Subcutaneous abdominal adipose tissue (tissue), 5 donors: ENCODE measurements at regions not wholly inside any gene's neighbourhood (a gene's known extent, or its start where the extent isn't known, plus 50 kb on each side); places are given as distances from the start of the nearest gene placed in this dataset.

Experiments used
- H3K27ac ChIP-seq: one replicate; pipeline ENCODE4 v1.7.0; 2013; ENCODE audit warnings: low read depth, mild to moderate bottlenecking, inconsistent platforms, low read length, moderate library complexity
- H3K27me3 ChIP-seq, 5 donors: one replicate each; pipeline ENCODE4 v1.7.0; 2013; ENCODE audit warnings: low read length in 5 of 5, inconsistent platforms in 1 of 5; ENCODE audit not compliant: control insufficient read depth in 5 of 5, insufficient read depth in 4 of 5
- H3K36me3 ChIP-seq, 5 donors: one replicate each; pipeline ENCODE4 v1.7.0; 2013; ENCODE audit warnings: low read length in 5 of 5; ENCODE audit not compliant: control insufficient read depth in 5 of 5, insufficient read depth in 5 of 5
- H3K4me1 ChIP-seq, 5 donors: one replicate each; pipeline ENCODE4 v1.7.0; 2013; ENCODE audit warnings: low read length in 5 of 5, mild to moderate bottlenecking in 3 of 5, moderate library complexity in 1 of 5; ENCODE audit not compliant: control insufficient read depth in 5 of 5, insufficient read depth in 5 of 5
- H3K4me3 ChIP-seq, 5 donors: one replicate each; pipeline ENCODE4 v1.7.0; 2013; ENCODE audit warnings: low read length in 5 of 5, low read depth in 1 of 5
- H3K9ac ChIP-seq, 5 donors: one replicate each; pipeline ENCODE4 v1.7.0; 2013; ENCODE audit warnings: low read length in 5 of 5, mild to moderate bottlenecking in 4 of 5, moderate library complexity in 3 of 5
- H3K9me3 ChIP-seq, 5 donors: one replicate each; pipeline ENCODE4 v1.7.0; 2013; ENCODE audit warnings: low read length in 5 of 5; ENCODE audit not compliant: control insufficient read depth in 5 of 5
- donor health status: healthy.
- donor health status: healthy.
- donor health status: healthy.
- donor health status: healthy.
- donor health status: healthy.

DNA sequence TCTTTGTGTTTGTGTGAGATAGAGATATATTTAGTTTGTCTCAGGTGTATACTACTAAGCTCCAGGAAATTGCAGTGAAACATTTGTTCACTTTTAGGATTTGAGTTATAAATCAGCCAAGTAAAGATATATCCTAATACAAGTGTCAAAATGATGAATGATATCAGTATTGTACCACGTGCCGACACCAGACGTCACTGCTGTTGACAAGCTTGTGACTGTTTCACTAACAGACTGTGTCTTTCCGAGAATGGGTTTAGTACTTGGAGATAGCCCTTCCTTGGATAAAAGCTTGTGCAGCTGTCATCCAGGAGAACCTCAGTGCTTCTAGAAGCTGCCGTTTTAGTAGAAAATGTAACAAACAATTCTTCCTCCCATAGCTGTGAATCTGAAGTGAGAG, 343.3 kb downstream of the FBXO8 start:
- no peaks in the 10 kb centered on the region for H3K4me1 ChIP-seq
- no peaks in the 10 kb centered on the region for H3K27me3 ChIP-seq
- H3K9ac ChIP-seq, result no peak overlapping the region
- H3K27ac ChIP-seq, result no peak overlapping the region
- H3K9me3 ChIP-seq, result no peaks in the 10 kb centered on the region
- H3K36me3 ChIP-seq, result no peaks in the 10 kb centered on the region
- no peak overlapping the region for H3K4me3 ChIP-seq

DNA sequence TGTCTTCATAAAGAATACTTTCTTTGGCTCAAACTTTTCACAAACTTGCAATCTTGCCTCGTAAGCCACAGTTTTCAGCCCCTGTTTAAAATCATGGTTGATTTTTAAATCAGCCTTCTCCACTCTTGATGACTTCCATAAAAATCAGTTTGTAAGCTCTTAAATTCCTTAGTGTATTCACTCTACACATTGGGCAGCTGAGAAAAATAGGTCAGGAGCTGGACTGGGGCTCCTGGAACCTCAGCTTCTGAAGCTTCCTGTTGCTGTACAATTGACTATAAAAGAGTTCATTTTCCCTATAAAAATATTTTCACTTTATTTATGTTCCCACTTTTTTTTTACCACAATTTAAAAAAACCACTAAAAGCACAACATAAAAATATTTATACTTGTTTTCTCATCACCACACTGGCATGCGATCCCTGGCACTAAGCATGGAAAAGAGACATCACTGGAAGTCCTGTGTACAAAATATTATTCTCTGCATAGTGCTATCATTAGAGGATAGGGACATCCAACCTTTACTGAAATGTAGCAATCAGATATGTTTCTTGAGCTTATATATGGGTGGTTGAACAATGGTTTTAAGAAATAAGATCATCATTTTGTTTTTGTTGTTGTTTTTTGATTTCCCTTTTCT, 345.7 kb downstream of the FBXO8 start:
- Histone ChIP-seq H3K27ac (no peak overlapping the region), H3K36me3 (no peaks in the 10 kb centered on the region), H3K4me1 (no peaks in the 10 kb centered on the region), H3K27me3 (no peaks in the 10 kb centered on the region), H3K9ac (no peak overlapping the region), H3K4me3 (no peak overlapping the region), H3K9me3 (no peaks in the 10 kb centered on the region)

DNA sequence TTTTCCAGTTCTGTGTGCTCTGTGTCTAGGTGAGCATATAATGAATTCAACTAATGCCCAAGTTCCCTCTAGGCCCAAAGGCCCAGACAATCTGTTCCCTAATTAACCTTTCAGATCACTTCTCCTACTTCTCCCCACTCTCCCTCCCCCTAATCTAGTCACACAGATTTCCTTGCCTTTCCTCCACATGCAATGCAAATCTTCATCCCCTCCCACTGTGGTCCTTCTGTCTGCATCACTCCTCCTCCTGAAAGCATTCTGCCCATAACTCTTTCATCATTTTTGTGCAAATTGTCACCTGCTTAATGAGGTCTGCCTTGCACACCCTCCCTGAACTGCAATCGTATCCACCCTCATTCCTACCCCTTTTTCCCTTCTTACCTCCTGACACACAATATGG, 346.6 kb downstream of the FBXO8 start:
- Histone ChIP-seq H3K4me1 (no peaks in the 10 kb centered on the region), H3K9ac (no peak overlapping the region), H3K27me3 (no peaks in the 10 kb centered on the region), H3K4me3 (no peak overlapping the region), H3K36me3 (no peaks in the 10 kb centered on the region), H3K27ac (no peak overlapping the region), H3K9me3 (no peaks in the 10 kb centered on the region)

DNA sequence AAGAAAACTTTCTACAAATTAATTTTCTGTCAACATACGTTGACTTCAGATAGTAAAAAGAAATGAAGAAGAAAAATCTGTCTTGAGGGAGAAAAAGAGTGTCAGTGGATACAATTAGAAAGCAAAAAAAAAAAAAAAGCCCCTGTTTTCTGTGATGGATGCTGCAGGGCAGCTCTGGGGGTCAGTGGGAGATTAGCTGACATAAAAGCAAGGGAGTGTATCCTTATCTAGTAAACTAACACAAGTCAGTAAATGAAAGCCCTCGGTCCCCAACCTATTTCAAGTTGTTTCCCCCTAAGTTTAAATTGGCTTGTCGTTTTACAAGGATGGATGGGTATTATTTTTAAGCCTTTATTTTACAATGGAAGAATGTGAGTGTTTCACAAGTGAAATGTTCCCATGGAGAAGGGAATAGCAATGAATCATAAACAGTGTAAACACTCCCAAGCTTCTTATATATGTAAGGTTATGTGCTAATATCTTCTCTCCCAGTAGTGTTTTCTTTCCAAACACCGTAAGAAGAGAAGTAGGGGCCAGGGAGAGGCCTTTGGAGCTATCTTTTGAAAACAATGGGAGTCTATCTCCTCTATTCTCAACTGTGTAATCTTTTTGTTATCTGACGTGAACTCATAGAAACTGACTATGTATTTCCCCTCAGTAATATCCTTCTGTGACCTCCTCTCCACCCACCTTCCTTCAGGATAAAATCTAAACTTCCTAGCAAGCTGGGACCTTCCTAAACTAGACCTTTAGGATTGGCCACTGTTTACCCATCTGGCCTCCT, 347.7 kb downstream of the FBXO8 start:
- Histone ChIP-seq H3K27ac (no peak overlapping the region), H3K9ac (no peak overlapping the region), H3K4me3 (no peak overlapping the region), H3K9me3 (no peaks in the 10 kb centered on the region), H3K4me1 (no peaks in the 10 kb centered on the region), H3K36me3 (no peaks in the 10 kb centered on the region), H3K27me3 (no peaks in the 10 kb centered on the region)

DNA sequence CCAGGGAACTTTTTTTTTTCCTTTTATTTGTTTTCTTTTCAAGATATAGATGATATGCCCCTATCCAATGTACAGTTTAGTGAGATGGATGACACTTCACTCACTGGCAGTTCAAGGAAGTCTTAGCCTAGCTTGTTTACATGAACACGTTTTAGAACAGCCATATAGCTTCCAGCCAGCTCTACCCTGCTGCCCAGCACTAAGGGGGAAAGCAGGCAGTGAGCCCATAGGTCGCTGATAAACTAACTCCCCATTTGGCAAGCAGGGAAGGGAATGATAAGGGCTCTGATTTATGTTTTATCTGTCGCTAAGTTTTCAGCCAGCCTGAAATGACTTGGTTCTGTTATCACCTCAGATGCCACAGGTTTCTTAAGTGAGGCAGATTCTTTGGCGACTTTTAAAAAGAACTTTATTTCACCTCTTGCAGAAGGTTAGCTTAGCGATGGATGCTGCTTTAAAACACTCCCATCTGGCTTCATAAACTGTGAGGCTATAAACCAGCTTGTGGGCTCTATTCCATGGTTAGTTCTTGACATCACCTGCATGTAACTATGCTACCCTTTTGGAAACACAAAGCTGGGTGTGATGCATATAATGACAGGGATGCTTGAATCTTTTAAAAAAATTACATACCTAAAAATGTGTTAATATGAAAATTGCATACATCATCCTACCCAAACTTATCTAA, 348.4 kb downstream of the FBXO8 start:
- Histone ChIP-seq H3K9me3 (no peaks in the 10 kb centered on the region), H3K9ac (no peak overlapping the region), H3K4me3 (no peak overlapping the region), H3K27me3 (no peaks in the 10 kb centered on the region), H3K36me3 (no peaks in the 10 kb centered on the region), H3K27ac (no peak overlapping the region), H3K4me1 (no peaks in the 10 kb centered on the region)

DNA sequence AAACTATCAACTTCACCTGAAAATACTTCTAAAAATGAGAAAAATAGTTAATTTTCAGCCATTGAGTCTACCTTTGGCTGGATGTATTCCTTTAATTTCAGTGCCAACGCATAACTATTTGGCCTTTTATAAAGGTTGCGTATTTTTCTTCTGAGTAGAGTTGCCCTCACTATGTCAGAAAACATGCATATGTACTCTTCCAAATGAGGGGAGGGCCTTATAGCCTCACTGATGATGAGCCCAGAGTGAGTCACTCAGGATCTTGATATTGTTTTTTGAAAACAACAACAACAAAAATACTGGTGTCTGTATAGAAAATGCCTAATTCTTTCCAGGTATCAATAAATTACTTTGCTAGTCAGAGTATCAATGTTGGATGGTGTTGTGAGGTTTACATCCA, 349.3 kb downstream of the FBXO8 start:
- Histone ChIP-seq H3K9ac (no peak overlapping the region), H3K4me1 (no peaks in the 10 kb centered on the region), H3K4me3 (no peak overlapping the region), H3K27ac (no peak overlapping the region), H3K9me3 (no peaks in the 10 kb centered on the region), H3K27me3 (no peaks in the 10 kb centered on the region), H3K36me3 (no peaks in the 10 kb centered on the region)

DNA sequence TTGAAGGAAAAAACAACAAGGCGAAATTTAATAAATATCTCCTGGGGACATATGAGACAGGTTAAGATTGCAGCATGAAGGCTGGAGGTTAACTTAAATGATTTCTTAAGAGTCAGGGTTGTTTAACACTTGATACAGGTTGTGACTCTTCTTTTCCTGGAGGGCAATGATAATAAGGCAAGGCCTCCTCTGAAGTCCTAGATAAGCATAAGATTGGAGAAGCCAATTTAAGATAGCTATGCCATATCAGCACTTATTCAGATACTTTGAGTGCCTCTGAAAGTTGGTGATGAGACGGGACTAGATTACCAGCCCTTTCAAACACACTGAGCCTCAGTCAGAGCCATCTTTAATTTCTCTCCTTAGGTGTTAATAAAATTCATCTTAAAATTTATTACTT, 350.8 kb downstream of the FBXO8 start:
- no peaks in the 10 kb centered on the region for H3K27me3 ChIP-seq
- H3K9me3 ChIP-seq, result no peaks in the 10 kb centered on the region
- H3K9ac ChIP-seq, result no peak overlapping the region
- H3K36me3 ChIP-seq, result no peaks in the 10 kb centered on the region
- no peaks in the 10 kb centered on the region for H3K4me1 ChIP-seq
- no peak overlapping the region for H3K27ac ChIP-seq
- no peak overlapping the region for H3K4me3 ChIP-seq

DNA sequence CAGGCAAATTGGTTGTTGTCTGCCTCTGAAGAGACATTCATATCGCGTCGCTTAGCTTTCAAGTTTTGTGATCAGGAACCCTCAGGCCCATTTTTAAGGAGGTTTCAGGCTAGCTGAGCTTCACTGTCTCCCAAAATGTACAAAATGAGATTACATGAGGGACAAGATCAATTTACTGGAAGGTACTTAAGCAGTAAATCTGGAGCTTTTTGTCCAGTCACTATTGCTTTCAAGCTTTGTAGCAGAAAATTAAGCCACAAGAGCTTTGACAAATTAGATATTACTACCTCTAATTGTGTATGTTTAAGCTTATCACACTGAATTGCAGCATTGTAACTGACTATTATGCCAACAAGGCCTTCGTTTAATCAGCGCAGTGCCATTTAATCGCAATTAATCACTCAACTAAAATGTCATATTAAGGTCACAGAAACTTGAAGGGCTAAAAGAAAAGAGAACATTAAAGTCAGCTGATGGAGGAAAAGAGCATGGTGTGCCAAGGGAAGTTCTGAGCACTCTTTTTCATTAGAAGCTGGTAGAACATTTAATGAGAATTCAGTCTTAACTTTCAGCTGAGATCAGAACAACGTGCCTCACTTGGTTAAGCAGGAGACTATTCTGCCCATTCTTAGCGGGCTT, 353.0 kb downstream of the FBXO8 start:
- Histone ChIP-seq H3K27me3 (no peaks in the 10 kb centered on the region), H3K4me1 (peaks cover 0 to under 1% (median 0%) of the 10 kb centered on the region in 5 donors), H3K36me3 (no peaks in the 10 kb centered on the region), H3K27ac (no peak overlapping the region), H3K9ac (no peak overlapping the region), H3K9me3 (no peaks in the 10 kb centered on the region), H3K4me3 (no peak overlapping the region)

DNA sequence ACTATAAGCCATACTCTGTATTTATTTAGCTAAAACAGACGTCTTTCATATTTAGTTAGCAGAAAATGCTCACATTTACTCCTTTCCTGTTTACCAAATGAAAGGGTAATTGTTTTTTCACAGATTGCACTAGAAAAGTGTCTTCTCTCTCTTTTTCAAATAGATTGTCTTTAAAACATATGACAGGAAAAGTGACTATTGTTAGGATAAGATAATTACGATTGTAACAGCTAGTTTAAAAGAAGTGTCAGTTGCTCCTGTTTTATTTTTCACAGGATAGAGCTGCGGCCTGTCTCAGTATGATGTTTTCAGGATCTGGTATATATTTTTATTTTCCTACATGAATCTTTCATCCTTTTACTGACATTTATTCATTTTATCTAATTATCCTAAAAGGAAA, 353.5 kb downstream of the FBXO8 start:
- no peaks in the 10 kb centered on the region for H3K36me3 ChIP-seq
- no peaks in the 10 kb centered on the region for H3K27me3 ChIP-seq
- no peak overlapping the region for H3K4me3 ChIP-seq
- H3K9me3 ChIP-seq, result no peaks in the 10 kb centered on the region
- no peak overlapping the region for H3K9ac ChIP-seq
- no peak overlapping the region for H3K27ac ChIP-seq
- peaks cover 0 to 6% (median 4%) of the 10 kb centered on the region in 5 donors for H3K4me1 ChIP-seq

DNA sequence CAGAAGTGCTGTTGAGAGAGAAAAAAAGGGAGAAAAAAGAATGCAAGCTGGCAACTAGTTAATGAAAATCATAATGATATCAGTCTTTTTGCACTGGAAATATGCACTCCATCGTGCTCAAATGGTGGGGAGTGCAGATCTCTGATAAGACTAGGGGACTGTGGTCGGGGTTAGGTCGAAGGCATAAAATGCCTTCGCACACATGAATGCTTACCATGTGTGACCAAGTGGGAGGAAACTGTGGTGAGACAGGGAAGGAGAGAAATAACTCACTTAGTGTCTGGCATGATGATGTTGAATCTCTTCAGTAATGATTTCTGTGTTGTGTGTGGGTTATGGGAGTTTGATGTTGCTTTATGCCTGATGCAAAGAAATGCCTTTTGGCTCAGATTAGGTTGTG, 358.9 kb downstream of the FBXO8 start:
- H3K27ac ChIP-seq, result no peak overlapping the region
- no peak overlapping the region for H3K4me3 ChIP-seq
- H3K4me1 ChIP-seq, result peaks cover 0 to 8% (median 6%) of the 10 kb centered on the region in 5 donors
- no peaks in the 10 kb centered on the region for H3K9me3 ChIP-seq
- no peak overlapping the region for H3K9ac ChIP-seq
- H3K27me3 ChIP-seq, result no peaks in the 10 kb centered on the region
- no peaks in the 10 kb centered on the region for H3K36me3 ChIP-seq
